SKM-1 treated with dmso at 0.1 percent for 144 hours (cell line): ENCODE measurements at regions not wholly inside any gene's neighbourhood (a gene's known extent, or its start where the extent isn't known, plus 50 kb on each side); places are given as distances from the start of the nearest gene placed in this dataset.
"Not testable (repeated sequence)": the region's sequence is repeated elsewhere in the genome, so short reads cannot be mapped to it uniquely, and the experiment has no call there.

ENCODE experiments used
- DNase-seq: peaks from one replicate; lab custom pipeline; 2025; ENCODE audit not compliant: unreplicated experiment; lab: John Stamatoyannopoulos, UW

GRCh38 chr12:90234472-90234871 lies 525.8 kb upstream of the ATP2B1 start:
- DNase-seq: no peak

- no peak for DNase-seq
Observed at GRCh38 chr12:90233168-90234100, 524.8 kb upstream of the ATP2B1 start.

- DNase-seq: no peak
Observed at GRCh38 chr12:90229407-90230170, 521.0 kb upstream of the ATP2B1 start.

- no peak for DNase-seq
Observed at GRCh38 chr12:90226211-90226610, 517.6 kb upstream of the ATP2B1 start.

GRCh38 chr12:90216815-90217214 lies 508.2 kb upstream of the ATP2B1 start:
- DNase-seq: peak; percentile 13

- no peak for DNase-seq
Observed at GRCh38 chr12:90216020-90216552, 507.4 kb upstream of the ATP2B1 start.

GRCh38 chr12:90211017-90211416 lies 502.4 kb upstream of the ATP2B1 start:
- DNase-seq: no peak

GRCh38 chr12:90209029-90209428 lies 500.4 kb upstream of the ATP2B1 start:
- no peak for DNase-seq

GRCh38 chr12:90208379-90208778 lies 499.7 kb upstream of the ATP2B1 start:
- DNase-seq: not testable (repeated sequence)

- no peak for DNase-seq
Observed at GRCh38 chr12:90207799-90208198, 499.2 kb upstream of the ATP2B1 start.

- no peak for DNase-seq
Observed at GRCh38 chr12:90205165-90205564, 496.5 kb upstream of the ATP2B1 start.

- no peak for DNase-seq
Observed at GRCh38 chr12:90203556-90203955, 494.9 kb upstream of the ATP2B1 start.

- no peak for DNase-seq
Observed at GRCh38 chr12:90199006-90199405, 490.4 kb upstream of the ATP2B1 start.

- no peak for DNase-seq
Observed at GRCh38 chr12:90193500-90193899, 484.9 kb upstream of the ATP2B1 start.

GRCh38 chr12:90188857-90189256 lies 480.2 kb upstream of the ATP2B1 start:
- no peak for DNase-seq

- DNase-seq: no peak
Observed at GRCh38 chr12:90183201-90183600, 474.6 kb upstream of the ATP2B1 start.

GRCh38 chr12:90181216-90181615 lies 472.6 kb upstream of the ATP2B1 start:
- DNase-seq: no peak

GRCh38 chr12:90174956-90175355 lies 466.3 kb upstream of the ATP2B1 start:
- no peak for DNase-seq

- no peak for DNase-seq
Observed at GRCh38 chr12:90174198-90174510, 465.5 kb upstream of the ATP2B1 start.

- DNase-seq: no peak
Observed at GRCh38 chr12:90173499-90174197, 465.0 kb upstream of the ATP2B1 start.

GRCh38 chr12:90172524-90172923 lies 463.9 kb upstream of the ATP2B1 start:
- DNase-seq: no peak
